Immature natural killer cell (primary cell): ENCODE measurements at regions not wholly inside any gene's neighbourhood (a gene's known extent, or its start where the extent isn't known, plus 50 kb on each side); places are given as distances from the start of the nearest gene placed in this dataset.
"Not testable (repeated sequence)": the region's sequence is repeated elsewhere in the genome, so short reads cannot be mapped to it uniquely, and the experiment has no call there.

Experiments
- DNase-seq, 3 donors: peaks; one replicate each; pipeline ENCODE4 v3.0.0; 2022; ENCODE audit warnings: mixed read lengths in 1 of 3
- H3K27ac Mint-ChIP-seq, 6 donors: one replicate each; pipeline ENCODE4 v1.8.0; 2020; ENCODE audit warnings: mixed read lengths in 6 of 6, mild to moderate bottlenecking in 5 of 6, inconsistent platforms in 4 of 6, moderate library complexity in 3 of 6
- H3K27me3 Mint-ChIP-seq, 3 donors: one replicate each; pipeline ENCODE4 v1.8.0; 2020 to 2021; ENCODE audit warnings: low read depth in 3 of 3, mild to moderate bottlenecking in 3 of 3, mixed read lengths in 3 of 3, moderate library complexity in 3 of 3, inconsistent platforms in 1 of 3
- H3K36me3 Mint-ChIP-seq, 3 donors: one replicate each; pipeline ENCODE4 v1.8.0; 2020; ENCODE audit warnings: mixed read lengths in 3 of 3, inconsistent platforms in 2 of 3, mild to moderate bottlenecking in 2 of 3
- H3K4me1 Mint-ChIP-seq, 2 donors: one replicate each; pipeline ENCODE4 v1.8.0; 2020; ENCODE audit warnings: inconsistent platforms in 2 of 2, mild to moderate bottlenecking in 2 of 2, mixed read lengths in 2 of 2, moderate library complexity in 1 of 2
- H3K4me3 Mint-ChIP-seq, 5 donors: one replicate each; pipeline ENCODE4 v1.8.0; 2020; ENCODE audit warnings: mild to moderate bottlenecking in 5 of 5, mixed read lengths in 5 of 5, inconsistent platforms in 3 of 5, moderate library complexity in 3 of 5
- H3K9me3 Mint-ChIP-seq, 6 donors: one replicate each; pipeline ENCODE4 v1.8.0; 2020; ENCODE audit warnings: mild to moderate bottlenecking in 6 of 6, mixed read lengths in 6 of 6, inconsistent platforms in 4 of 6, moderate library complexity in 3 of 6

- H3K4me1 Mint-ChIP-seq, result no peaks in the 10 kb centered on the region
- no peak for DNase-seq
- no peak overlapping the region for H3K27ac Mint-ChIP-seq
- H3K27me3 Mint-ChIP-seq, result peaks cover 3 to 10% (median 6%) of the 10 kb centered on the region in 3 donors
- H3K4me3 Mint-ChIP-seq, result no peak overlapping the region
- H3K36me3 Mint-ChIP-seq, result no peaks in the 10 kb centered on the region
- peaks cover 0 to 4% (median 0%) of the 10 kb centered on the region in 6 donors for H3K9me3 Mint-ChIP-seq
Measured at GRCh38 chr2:131584380-131584779, 56.7 kb downstream of the CCDC74A start.

- no peaks in the 10 kb centered on the region for H3K4me1 Mint-ChIP-seq
- H3K27ac Mint-ChIP-seq, result no peak overlapping the region
- no peak overlapping the region for H3K4me3 Mint-ChIP-seq
- DNase-seq, result no peak
- H3K36me3 Mint-ChIP-seq, result no peaks in the 10 kb centered on the region
- H3K9me3 Mint-ChIP-seq, result peaks cover 0 to 4% (median 0%) of the 10 kb centered on the region in 6 donors
- peaks cover 3 to 10% (median 6%) of the 10 kb centered on the region in 3 donors for H3K27me3 Mint-ChIP-seq
Measured at GRCh38 chr2:131584940-131585339, 57.3 kb downstream of the CCDC74A start.

GRCh38 chr2:131588152-131588873 is 60.6 kb downstream of the CCDC74A start:
- no peaks in the 10 kb centered on the region for H3K4me1 Mint-ChIP-seq
- H3K9me3 Mint-ChIP-seq, result peaks cover 0 to 1% (median 0%) of the 10 kb centered on the region in 6 donors
- H3K27ac Mint-ChIP-seq, result no peak overlapping the region
- H3K36me3 Mint-ChIP-seq, result no peaks in the 10 kb centered on the region
- no peak for DNase-seq
- peaks cover 1 to 9% (median 2%) of the 10 kb centered on the region in 3 donors for H3K27me3 Mint-ChIP-seq
- H3K4me3 Mint-ChIP-seq, result no peak overlapping the region

DNA sequence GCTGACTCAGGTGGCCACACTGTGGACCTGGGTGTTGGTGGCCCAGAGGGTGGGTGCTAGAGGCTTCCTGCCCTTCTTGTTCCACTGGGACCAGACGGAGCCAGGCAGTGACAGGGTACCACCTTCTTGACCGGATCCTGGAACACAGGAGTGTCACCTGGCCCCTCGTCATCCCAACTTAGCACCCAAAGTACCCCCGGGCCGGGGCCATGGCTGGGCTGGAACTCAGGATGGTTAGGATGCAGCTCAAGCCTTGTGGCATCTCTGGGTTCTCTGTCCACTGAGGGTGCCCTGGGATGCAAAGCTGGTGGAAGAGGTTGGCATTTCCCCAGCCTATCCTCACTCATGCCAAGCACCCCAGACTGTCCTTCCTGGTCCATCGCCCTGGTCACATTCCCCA is 61.4 kb downstream of the CCDC74A start:
- H3K9me3 Mint-ChIP-seq, H3K27ac Mint-ChIP-seq, H3K27me3 Mint-ChIP-seq, H3K36me3 Mint-ChIP-seq, DNase-seq, H3K4me1 Mint-ChIP-seq, H3K4me3 Mint-ChIP-seq: not testable (repeated sequence)

DNA sequence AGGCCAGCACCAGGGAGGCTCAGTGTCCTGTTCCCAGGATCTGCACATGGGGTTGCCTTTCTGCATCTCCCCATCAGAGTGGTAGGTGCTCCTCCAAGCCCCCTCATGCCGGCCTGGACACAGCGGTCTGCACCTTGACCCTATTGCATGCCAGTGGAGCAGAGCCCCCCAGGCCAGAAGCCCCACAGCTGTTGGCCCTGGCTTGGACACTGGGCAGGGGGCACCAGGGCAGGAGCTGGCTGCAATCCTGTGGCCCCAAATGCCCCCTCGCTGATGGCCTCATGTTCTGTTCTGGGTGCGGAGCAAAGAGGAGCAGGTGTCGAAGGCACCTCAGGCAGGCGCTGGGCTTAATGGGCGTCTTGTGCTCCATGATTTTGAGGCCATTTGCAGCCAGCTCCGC is 62.7 kb downstream of the CCDC74A start:
- Mint-ChIP-seq H3K27me3 (peaks cover 0 to 9% (median 1%) of the 10 kb centered on the region in 3 donors), H3K27ac (no peak overlapping the region), H3K36me3 (no peaks in the 10 kb centered on the region), H3K4me3 (no peak overlapping the region), H3K9me3 (no peaks in the 10 kb centered on the region), H3K4me1 (no peaks in the 10 kb centered on the region)
- DNase-seq, result no peak

GRCh38 chr2:131590896-131591295 is 63.2 kb downstream of the CCDC74A start:
- H3K27ac Mint-ChIP-seq, result no peak overlapping the region
- no peaks in the 10 kb centered on the region for H3K9me3 Mint-ChIP-seq
- H3K4me3 Mint-ChIP-seq, result no peak overlapping the region
- no peaks in the 10 kb centered on the region for H3K36me3 Mint-ChIP-seq
- H3K4me1 Mint-ChIP-seq, result no peaks in the 10 kb centered on the region
- H3K27me3 Mint-ChIP-seq, result peaks cover 0 to 9% (median 1%) of the 10 kb centered on the region in 3 donors
- no peak for DNase-seq

- DNase-seq, H3K27me3 Mint-ChIP-seq, H3K27ac Mint-ChIP-seq, H3K4me1 Mint-ChIP-seq, H3K4me3 Mint-ChIP-seq, H3K36me3 Mint-ChIP-seq, H3K9me3 Mint-ChIP-seq: not testable (repeated sequence)
Measured at GRCh38 chr2:131596561-131596960, 68.9 kb downstream of the CCDC74A start.

GRCh38 chr2:131602444-131602843 is 74.8 kb downstream of the CCDC74A start:
- not testable (repeated sequence) for H3K36me3 Mint-ChIP-seq, H3K4me3 Mint-ChIP-seq, H3K27ac Mint-ChIP-seq, DNase-seq, H3K4me1 Mint-ChIP-seq, H3K9me3 Mint-ChIP-seq
- peaks cover 5 to 10% (median 6%) of the 10 kb centered on the region in 3 donors for H3K27me3 Mint-ChIP-seq

DNA sequence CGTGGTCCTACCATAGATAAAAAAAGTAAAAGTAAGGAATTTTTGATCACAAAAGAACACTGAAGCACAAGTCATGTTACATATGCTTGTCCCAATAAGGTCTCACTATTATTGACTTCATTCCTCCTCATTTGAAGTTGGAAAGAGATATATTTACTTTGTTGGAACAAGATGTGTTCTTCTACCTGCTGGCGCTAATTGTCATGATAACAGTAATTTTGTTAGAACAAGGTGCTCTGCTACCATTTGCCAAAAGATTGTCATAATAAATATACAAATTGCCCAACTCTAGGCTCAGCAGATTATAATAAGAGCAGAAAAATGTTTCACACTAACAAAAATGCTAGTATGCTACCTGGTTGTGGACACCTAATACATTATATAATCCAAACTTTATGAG is 77.0 kb downstream of the CCDC74A start:
- not testable (repeated sequence) for H3K9me3 Mint-ChIP-seq, H3K27ac Mint-ChIP-seq, H3K4me1 Mint-ChIP-seq, H3K4me3 Mint-ChIP-seq, H3K36me3 Mint-ChIP-seq, DNase-seq, H3K27me3 Mint-ChIP-seq

GRCh38 chr2:131606366-131606765 is 78.7 kb downstream of the CCDC74A start:
- not testable (repeated sequence) for H3K9me3 Mint-ChIP-seq, DNase-seq, H3K4me1 Mint-ChIP-seq, H3K36me3 Mint-ChIP-seq, H3K27ac Mint-ChIP-seq, H3K27me3 Mint-ChIP-seq, H3K4me3 Mint-ChIP-seq

DNA sequence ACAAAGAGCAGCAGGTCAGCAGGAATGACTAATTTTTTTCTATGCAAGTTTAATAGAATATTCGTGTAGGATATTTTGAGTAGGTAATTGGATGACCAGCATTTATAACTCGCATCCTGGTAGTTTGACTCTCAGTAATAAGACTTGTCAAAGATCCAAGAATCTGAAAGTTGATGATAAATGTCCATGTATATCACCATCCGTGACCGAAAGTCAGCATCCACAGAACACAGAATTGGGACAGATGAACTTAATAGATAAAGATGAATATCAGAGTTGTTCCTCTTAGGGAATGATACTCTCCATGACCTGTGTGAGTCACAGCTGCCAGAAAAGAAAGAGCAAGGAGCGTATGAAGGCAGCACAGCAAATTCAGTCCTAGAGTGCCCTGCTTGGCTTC is 79.4 kb downstream of the CCDC74A start:
- H3K27ac Mint-ChIP-seq, H3K36me3 Mint-ChIP-seq, H3K9me3 Mint-ChIP-seq, DNase-seq, H3K27me3 Mint-ChIP-seq, H3K4me3 Mint-ChIP-seq, H3K4me1 Mint-ChIP-seq: not testable (repeated sequence)

DNA sequence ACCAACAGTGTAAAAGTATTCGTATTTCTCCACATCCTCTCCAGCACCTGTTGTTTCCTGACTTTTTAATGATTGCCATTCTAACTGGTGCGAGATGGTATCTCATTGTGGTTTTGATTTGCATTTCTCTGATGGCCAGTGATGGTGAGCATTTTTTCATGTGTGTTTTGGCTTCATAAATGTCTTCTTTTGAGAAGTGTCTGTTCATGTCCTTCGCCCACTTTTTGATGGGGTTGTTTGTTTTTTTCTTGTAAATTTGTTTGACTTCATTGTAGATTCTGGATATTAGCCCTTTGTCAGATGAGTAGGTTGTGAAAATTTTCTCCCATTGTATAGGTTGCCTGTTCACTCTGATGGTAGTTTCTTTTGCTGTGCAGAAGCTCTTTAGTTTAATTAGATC is 86.9 kb downstream of the CCDC74A start:
- H3K27ac Mint-ChIP-seq, DNase-seq, H3K4me1 Mint-ChIP-seq, H3K27me3 Mint-ChIP-seq, H3K36me3 Mint-ChIP-seq, H3K9me3 Mint-ChIP-seq, H3K4me3 Mint-ChIP-seq: not testable (repeated sequence)

- H3K9me3 Mint-ChIP-seq, H3K27ac Mint-ChIP-seq, DNase-seq, H3K4me1 Mint-ChIP-seq, H3K4me3 Mint-ChIP-seq, H3K36me3 Mint-ChIP-seq: not testable (repeated sequence)
- peaks cover under 1 to 11% (median 3%) of the 10 kb centered on the region in 3 donors for H3K27me3 Mint-ChIP-seq
Measured at GRCh38 chr2:131618320-131618719, 90.6 kb downstream of the CCDC74A start.

- not testable (repeated sequence) for H3K36me3 Mint-ChIP-seq, H3K4me3 Mint-ChIP-seq, H3K27me3 Mint-ChIP-seq
Measured at GRCh38 chr2:131622874-131623273, 95.2 kb downstream of the CCDC74A start.

DNA sequence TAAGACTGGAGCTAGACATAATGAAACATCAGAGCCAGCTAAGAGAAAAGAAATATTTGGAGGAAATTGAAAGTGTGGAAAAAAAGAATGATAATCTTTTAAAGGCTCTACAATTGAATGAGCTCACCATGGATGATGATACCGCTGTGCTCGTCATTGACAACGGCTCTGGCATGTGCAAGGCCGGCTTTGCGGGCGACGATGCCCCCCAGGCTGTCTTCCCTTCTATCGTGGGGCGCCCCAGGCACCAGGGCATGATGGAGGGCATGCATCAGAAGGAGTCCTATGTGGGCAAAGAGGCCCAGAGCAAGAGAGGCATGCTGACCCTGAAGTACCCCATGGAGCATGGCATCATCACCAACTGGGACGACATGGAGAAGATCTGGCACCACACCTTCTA is 98.3 kb downstream of the CCDC74A start:
- H3K4me1 Mint-ChIP-seq, H3K36me3 Mint-ChIP-seq, H3K4me3 Mint-ChIP-seq, DNase-seq, H3K27me3 Mint-ChIP-seq, H3K27ac Mint-ChIP-seq, H3K9me3 Mint-ChIP-seq: not testable (repeated sequence)

More at GRCh38 chr2:131622874-131623273, 95.2 kb downstream of the CCDC74A start:
- not testable (repeated sequence) for DNase-seq, H3K4me1 Mint-ChIP-seq, H3K9me3 Mint-ChIP-seq, H3K27ac Mint-ChIP-seq
